HG03565 (cell line): ENCODE measurements at regions not wholly inside any gene's neighbourhood (a gene's known extent, or its start where the extent isn't known, plus 50 kb on each side); places are given as distances from the start of the nearest gene placed in this dataset.
"Not testable (repeated sequence)": the region's sequence is repeated elsewhere in the genome, so short reads cannot be mapped to it uniquely, and the experiment has no call there.

Experiments
- ATAC-seq: cut with Tn5 transposase; IDR thresholded peaks from one replicate; pipeline ENCODE4 v1.9.1; 2021; ENCODE audit warnings: mild to moderate bottlenecking, moderate library complexity; ENCODE audit not compliant: unreplicated experiment

- ATAC-seq, result no peak
Measured at GRCh38 chr2:125983364-125983763, 672.6 kb upstream of the GYPC start.

DNA sequence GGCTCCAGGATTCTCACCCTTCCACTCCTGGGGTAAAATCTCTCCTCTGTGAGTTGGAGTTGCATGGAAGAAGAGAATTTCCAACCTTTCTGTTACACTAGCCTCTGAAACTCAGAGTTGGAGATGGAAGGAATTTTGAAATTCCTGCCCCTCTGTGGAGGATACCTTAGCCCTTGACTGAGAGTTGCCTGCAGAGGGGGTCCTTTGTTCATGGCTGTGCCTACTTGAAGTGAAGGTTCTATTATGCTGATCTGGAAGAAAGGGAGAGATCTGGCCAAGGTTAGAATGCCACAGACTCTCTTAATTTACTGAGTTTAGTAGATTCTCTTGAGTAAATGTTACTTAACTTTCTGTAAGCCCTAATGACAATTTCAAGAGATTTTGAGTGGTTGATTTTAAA, 626.6 kb upstream of the GYPC start:
- no peak for ATAC-seq

DNA sequence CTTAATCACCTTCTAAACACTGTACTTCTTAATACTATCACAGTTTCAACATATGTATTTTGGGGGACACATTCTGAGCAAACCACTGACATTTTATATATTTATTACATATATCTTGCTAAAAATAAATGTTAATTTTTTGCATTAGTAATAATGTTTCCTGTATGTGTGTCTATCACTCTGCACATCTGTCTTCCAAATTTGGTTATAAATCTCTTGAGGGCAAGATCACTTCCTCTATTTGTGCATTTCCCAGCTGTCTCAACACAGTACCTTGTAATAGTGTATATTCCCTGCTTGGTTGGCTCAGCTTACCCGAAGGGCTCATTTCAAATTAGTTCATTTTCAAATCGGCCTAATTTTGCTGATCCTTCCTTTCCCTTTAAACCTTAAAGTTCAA, 617.1 kb upstream of the GYPC start:
- ATAC-seq, result no peak

DNA sequence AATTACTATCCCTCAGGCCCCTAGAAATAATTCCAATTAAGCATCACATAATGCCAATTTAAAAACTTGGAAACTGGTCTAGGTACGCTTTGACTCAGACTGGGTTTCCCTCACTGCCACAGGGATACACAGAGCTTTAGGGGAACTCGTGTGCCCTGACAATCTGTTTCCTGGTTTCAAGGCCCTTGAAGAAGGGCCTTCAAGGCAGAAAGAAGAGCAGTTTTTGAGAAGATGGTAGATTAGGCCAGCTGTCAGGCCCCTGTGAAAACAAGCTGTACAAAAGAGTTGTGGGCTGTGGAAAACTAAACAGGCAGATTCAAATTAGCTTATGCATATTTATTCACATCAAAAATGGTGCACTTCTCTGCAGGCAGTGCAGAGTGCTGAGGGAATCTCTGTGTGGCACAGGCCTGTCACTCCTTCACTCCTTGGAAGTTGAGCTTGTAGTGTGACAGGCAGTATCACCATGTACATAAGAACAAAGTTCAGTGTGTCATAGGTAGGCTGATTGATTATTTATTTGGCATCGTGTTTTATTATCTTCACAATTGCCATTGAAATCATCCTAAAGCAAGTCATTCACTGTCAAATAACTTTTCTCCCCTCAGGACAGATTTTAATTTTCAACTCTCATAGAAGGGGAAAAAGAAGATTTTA, 614.4 kb upstream of the GYPC start:
- ATAC-seq, result no peak

- ATAC-seq, result no peak
Measured at GRCh38 chr2:126042089-126042488, 613.9 kb upstream of the GYPC start.

GRCh38 chr2:126048719-126049118, 607.2 kb upstream of the GYPC start:
- ATAC-seq, result no peak

- ATAC-seq, result no peak
Measured at GRCh38 chr2:126049461-126049860, 606.5 kb upstream of the GYPC start.

GRCh38 chr2:126050991-126051736, 604.8 kb upstream of the GYPC start:
- no peak for ATAC-seq

DNA sequence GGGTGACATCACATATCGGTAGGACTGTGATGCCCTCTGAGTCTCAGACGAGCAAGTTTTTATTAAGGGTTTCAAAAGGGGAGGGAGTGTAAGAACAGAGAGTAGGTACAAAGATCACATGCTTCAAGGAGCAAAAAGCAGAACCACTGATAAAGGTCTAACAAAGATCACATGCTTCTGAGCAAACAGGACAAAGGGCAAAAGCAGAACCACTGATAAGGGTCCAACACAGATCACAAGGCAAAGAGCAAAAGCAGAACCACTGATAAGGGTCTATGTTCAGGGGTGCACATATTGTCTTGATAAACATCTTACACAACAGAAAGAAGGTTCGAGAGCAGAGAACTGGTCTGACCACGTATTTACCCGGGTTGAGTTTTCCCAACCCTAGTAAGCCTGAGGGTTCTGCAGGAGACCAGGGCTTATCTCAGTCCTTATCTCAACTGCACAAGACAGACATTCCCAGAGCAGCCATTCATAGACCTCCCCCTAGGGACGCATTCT, 604.2 kb upstream of the GYPC start:
- not testable (repeated sequence) for ATAC-seq

DNA sequence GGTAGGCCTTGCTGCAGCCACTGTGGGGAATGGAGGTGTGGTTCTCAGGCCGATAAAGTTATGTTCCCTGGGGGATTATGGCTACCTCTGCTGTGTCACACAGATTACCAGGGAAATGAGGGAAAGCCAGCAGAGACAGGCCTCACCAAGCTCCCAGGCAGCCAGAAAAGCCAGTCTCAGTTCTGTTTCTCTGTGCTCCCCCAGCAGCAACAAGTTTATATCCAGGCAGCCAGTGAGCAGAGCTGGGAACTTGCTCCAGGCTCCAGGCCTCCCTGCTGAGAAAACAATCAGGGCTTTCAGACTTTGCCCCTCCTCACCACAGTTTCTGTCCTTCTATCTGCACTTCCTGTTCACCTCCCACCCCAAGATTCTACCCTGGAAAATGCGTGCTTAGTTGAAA, 596.6 kb upstream of the GYPC start:
- no peak for ATAC-seq

DNA sequence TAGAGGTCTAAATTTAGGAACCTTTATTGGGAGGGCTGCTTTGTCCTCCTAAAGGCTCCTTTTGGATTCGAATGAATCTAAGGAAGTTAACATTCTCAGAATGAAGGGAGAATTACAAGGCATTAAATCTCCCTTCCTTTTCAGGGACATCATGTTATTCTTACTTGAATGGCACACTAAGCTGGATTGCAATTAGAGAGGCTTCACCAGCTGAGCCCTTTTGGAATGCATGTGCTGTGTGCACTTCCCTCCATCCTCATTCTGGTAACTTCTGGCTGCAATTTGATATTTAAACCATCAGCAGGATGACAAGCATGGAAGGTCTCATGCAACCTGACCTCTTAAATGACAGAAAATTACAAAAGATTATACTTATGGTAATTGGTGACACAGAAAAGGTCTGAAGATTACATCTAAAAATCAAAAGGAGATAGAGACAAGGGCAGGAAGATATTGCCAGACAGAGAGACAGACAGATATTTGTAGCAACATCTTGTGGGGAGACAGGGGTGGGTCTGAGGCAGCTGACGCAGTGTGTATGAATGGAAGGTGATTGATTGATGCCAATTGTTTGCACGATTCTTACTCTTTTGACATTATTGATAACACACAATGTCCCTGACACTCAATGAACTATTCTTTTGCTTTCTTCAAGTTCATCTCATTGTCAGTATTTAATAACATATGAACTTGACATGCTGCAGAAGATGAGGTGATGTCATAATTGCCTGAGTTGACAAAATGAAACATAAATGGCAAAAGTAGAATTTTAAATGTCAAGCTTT, 570.8 kb upstream of the GYPC start:
- ATAC-seq, result no peak

- ATAC-seq, result no peak
Measured at GRCh38 chr2:126100962-126101361, 555.0 kb upstream of the GYPC start.

GRCh38 chr2:126106006-126106405, 550.0 kb upstream of the GYPC start:
- ATAC-seq, result no peak

- ATAC-seq, result no peak
Measured at GRCh38 chr2:126107883-126108282, 548.1 kb upstream of the GYPC start.

GRCh38 chr2:126115975-126116374, 540.0 kb upstream of the GYPC start:
- no peak for ATAC-seq

DNA sequence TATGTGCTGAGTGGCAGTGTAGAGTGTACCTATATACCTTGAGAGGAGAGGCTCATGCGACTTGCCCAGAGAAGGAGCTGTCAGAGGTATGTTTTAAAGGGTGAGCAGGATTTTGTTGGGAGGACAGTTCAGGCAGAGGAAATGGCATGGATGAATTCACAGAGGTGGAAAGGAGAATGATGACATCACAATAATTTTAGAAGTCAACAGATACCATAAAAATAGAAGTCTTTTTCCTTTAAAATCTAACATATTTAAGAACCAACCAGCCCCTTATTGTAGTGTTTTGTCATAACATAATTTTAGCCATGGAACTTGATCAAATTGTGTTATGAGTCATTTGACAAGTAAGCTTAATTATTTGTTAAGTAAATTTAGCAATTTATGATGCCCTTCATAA, 538.1 kb upstream of the GYPC start:
- no peak for ATAC-seq

DNA sequence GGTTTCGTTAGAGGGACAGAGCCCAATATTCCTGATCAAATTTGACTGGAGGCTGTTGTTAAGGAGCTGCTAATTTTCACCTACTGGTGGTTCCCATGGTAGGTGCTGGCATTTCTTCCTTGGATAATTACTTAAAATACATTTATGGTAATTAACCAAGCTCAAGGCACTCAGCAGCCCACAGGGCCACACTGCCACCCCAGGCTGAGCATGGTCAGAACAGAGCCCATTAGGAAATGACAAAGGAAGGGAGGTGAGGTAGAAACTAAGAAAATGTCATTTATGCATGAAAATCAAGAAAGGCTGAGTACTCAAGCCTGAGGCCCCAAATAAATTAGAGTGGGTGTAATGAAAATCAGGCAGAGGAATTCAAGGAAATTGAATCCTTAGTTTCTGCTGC, 510.2 kb upstream of the GYPC start:
- ATAC-seq, result no peak

DNA sequence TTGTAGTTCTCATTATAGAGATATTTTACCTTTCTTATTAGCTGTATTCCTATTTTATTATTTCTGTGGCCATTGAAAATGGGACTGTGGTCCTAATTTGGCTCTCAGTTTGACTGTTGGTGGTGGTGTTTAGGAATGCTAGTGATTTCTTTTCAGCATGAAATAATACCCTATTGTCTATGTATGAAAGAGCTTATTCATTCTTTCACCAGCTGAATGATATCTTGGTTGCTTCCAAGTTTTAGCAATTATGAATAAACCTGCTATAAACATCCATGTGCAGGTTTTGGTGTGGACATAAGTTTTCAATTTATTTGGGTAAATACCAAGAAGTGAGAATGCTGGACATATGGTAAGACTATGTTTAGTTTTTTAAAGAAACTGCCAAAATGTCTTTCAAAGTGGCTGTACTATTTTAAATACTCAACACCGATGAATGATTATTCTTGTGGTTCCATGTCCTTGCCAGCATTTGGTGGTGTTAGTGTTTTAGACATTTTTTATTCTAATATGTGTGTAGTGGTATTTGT, 501.6 kb upstream of the GYPC start:
- ATAC-seq, result no peak

DNA sequence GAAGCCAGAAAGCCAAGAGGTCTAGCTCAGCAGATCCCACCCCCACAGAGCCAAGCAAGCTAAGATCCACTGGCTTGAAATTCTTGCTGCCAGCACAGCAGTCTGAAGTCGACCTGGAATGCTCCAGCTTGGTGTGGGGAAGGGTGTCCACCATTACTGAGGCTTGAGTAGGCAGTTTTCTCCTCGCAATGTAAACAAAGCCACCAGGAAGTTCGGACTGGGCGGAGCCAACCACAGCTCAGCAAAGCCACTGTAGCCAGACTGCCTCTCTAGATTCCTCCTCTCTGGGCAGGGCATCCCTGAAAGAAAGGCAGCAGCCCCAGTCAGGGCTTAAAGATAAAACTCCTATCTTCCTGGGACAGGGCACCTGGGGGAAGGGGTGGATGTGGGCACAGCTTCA, 495.0 kb upstream of the GYPC start:
- ATAC-seq, result not testable (repeated sequence)

GRCh38 chr2:126172631-126173184, 483.2 kb upstream of the GYPC start:
- no peak for ATAC-seq

DNA sequence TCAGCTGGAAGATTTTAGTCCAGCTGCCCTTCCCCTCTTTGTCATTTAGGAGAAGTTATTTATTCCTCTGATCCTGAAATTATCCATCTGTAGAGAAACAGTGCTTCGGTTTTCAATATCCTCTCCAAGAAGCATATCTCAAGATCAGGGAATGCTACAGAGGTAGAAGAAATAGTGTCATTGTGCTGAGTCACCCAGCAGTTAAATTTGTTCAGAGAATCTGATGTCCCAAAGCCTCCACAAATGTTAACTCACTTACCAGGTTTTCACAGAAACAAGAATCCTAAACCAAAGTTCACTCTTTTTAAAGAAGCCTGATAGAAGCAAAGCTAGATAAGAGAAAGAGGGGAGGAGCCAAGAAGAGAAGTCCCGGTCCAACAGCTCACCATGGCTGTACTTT, 480.7 kb upstream of the GYPC start:
- ATAC-seq, result no peak
